Heart left ventricle (tissue), 16 donors: ENCODE measurements at regions not wholly inside any gene's neighbourhood (a gene's known extent, or its start where the extent isn't known, plus 50 kb on each side); places are given as distances from the start of the nearest gene placed in this dataset.

Experiments used
- ATAC-seq, 4 donors: fragments of 200-7000 bp; cut with Tn5 transposase; one replicate each; pipeline ENCODE4 v1.9.1; 2020 to 2022; ENCODE audit warnings: moderate library complexity in 4 of 4, mild to moderate bottlenecking in 3 of 4, moderate number of reproducible peaks in 1 of 4
- DNase-seq, 5 donors: peaks; one replicate each; pipeline ENCODE4 v3.0.0-alpha.2; 2020
- H3K27ac ChIP-seq, 12 donors: fragments of 200-600 bp; sonication (generic) in 4 of 12; one replicate each; pipeline versions ENCODE4 v1.5.0 to v1.8.0; 2016 to 2022; ENCODE audit warnings: mild to moderate bottlenecking in 2 of 12
- H3K27me3 ChIP-seq, 9 donors: fragments of 200-600 bp; sonication (generic) in 2 of 9; one replicate each; pipeline versions ENCODE4 v1.5.1 to v1.8.0; 2016 to 2022; ENCODE audit warnings: mild to moderate bottlenecking in 3 of 9
- H3K36me3 ChIP-seq, 9 donors: fragments of 200-600 bp; sonication (generic) in 2 of 9; one replicate each; pipeline versions ENCODE4 v1.5.0 to v1.8.0; 2018 to 2022; ENCODE audit warnings: mild to moderate bottlenecking in 2 of 9
- H3K4me1 ChIP-seq, 12 donors: fragments of 200-600 bp; sonication (generic) in 4 of 12; one replicate each; pipeline versions ENCODE4 v1.5.0 to v1.8.0; 2016 to 2022; ENCODE audit warnings: mild to moderate bottlenecking in 3 of 12
- H3K4me3 ChIP-seq, 12 donors: fragments of 200-600 bp; sonication (generic) in 4 of 12; one replicate each; pipeline versions ENCODE4 v1.5.0 to v1.8.0; 2017 to 2022; ENCODE audit warnings: mild to moderate bottlenecking in 9 of 12, moderate library complexity in 4 of 12
- H3K9me3 ChIP-seq, 12 donors: fragments of 200-600 bp; sonication (generic) in 4 of 12; one replicate each; pipeline versions ENCODE4 v1.5.0 to v1.8.0; 2016 to 2022; ENCODE audit warnings: mild to moderate bottlenecking in 1 of 12
- POLR2A ChIP-seq, 2 donors: fragments of 450-650 bp; IDR thresholded peaks; one replicate each; pipeline ENCODE4 v1.6.1; 2017; ENCODE audit warnings: antibody characterized with exemption in 2 of 2, mild to moderate bottlenecking in 2 of 2, moderate library complexity in 2 of 2
- WGBS, 4 donors: extraction: QIAGEN DNeasy Blood & Tissue Kit in 2 of 4; methylation state at CpG; one replicate each; pipeline versions ENCODE4 v1.1.5 to v1.1.7; 2013 to 2018; 5-methylcytosine and 5-hydroxymethylcytosine counted together
- intact Hi-C, 10 donors: fragments of 100-400 bp; cut with DNase I; formaldehyde crosslinking; loops; one replicate each; pipeline versions ENCODE4 v1.11.1 to v1.14.2; 2022
- TF ChIP-seq, protein P1 (sequence below), 12 donors: fragments of 200-600 bp; sonication (generic) in 4 of 12; IDR thresholded peaks; one replicate each; pipeline versions ENCODE4 v1.5.0 to v1.8.0; 2018 to 2022; ENCODE audit warnings: antibody characterized with exemption in 12 of 12, mild to moderate bottlenecking in 5 of 12
- donor health status: ischemic (EF 13 %, LVEDD 7.1; RV severe dilation, severe dysfunction).
- donor health status: healthy with polysubstance abuse.
- donor health status: DM: no; HTN: yes; CAD: no.
- donor health status: DM: no; HTN: no; CAD: no.
- donor health status: ischemic (EF 25% LVEDD 6.9; RV normal size, moderate dysfunction).
- donor health status: ischemic (EF 25% LVEDD 5.7; RV mildly dilated, moderate dysfunction).
- donor health status: healthy.
- donor health status: DM: yes; HTN: yes; CAD: no.
- donor health status: ischemic (EF 35%, LVEDD 5.7; RV mildly dilated, moderate dysfunction).
- donor health status: nonischemic (EF 11% LVEDD 7.7; RV severe dilation, severe dysfunction).
- donor health status: DM: yes; HTN: yes; CAD: no.
- donor health status: PGD.
- donor health status: ischemic (EF 29% LVEDD 5.4; RV normal size, mild dysfunction).
- donor health status: nonischemic (EF 23%, LVEDD 6.1; RV moderate dilation, normal function).

- WGBS, 4 donors: 67 to 75% (median 71%) methylated on average over 3 of the region's 3 CpGs
- ATAC-seq (no peak), DNase-seq (no peak)
- Histone ChIP-seq H3K4me1 (no peaks in the 10 kb centered on the region), H3K27ac (no peak overlapping the region), H3K4me3 (no peak overlapping the region), H3K27me3 (no peaks in the 10 kb centered on the region), H3K36me3 (no peaks in the 10 kb centered on the region), H3K9me3 (peaks cover 0 to 2% (median 0%) of the 10 kb centered on the region in 12 donors)
- TF ChIP-seq, protein P1, sequence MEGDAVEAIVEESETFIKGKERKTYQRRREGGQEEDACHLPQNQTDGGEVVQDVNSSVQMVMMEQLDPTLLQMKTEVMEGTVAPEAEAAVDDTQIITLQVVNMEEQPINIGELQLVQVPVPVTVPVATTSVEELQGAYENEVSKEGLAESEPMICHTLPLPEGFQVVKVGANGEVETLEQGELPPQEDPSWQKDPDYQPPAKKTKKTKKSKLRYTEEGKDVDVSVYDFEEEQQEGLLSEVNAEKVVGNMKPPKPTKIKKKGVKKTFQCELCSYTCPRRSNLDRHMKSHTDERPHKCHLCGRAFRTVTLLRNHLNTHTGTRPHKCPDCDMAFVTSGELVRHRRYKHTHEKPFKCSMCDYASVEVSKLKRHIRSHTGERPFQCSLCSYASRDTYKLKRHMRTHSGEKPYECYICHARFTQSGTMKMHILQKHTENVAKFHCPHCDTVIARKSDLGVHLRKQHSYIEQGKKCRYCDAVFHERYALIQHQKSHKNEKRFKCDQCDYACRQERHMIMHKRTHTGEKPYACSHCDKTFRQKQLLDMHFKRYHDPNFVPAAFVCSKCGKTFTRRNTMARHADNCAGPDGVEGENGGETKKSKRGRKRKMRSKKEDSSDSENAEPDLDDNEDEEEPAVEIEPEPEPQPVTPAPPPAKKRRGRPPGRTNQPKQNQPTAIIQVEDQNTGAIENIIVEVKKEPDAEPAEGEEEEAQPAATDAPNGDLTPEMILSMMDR (IDR thresholded peaks at IDR 0.05): no peak
- no peak for TF ChIP-seq POLR2A (IDR thresholded peaks at IDR 0.05)
- intact Hi-C loops: no loop called here
These were observed 365.7 kb upstream of the CA10 start for GRCh38 chr17:52524096-52524637.

- no peaks in the 10 kb centered on the region for H3K36me3 ChIP-seq
These were observed 358.7 kb upstream of the CA10 start for GRCh38 chr17:52517176-52517575.

DNA sequence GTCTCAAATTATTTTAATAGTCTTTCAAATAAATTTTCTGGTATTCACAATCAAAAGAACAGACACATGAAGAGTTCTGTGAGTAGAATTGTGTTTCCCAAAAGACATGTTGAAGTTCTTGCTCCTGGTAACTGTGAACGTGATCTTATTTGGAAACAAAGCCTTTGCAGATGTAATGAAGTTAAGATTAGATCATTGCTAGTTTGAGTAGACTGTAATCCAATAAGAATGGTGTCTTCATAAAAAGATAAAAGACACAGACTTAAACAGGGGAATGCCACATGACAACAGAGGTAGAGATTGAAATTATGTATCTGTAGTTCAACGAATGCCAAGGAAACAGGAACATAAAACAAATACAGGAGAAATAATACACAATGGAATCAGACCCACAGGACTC lies 357.4 kb upstream of the CA10 start:
- ATAC-seq (no peak), DNase-seq (no peak)
- no peaks in the 10 kb centered on the region for H3K27me3 ChIP-seq
- TF ChIP-seq, protein P1 (IDR thresholded peaks at IDR 0.05): no peak
- TF ChIP-seq POLR2A (IDR thresholded peaks at IDR 0.05): no peak
- peaks cover 0 to 13% (median 2%) of the 10 kb centered on the region in 12 donors for H3K9me3 ChIP-seq
- intact Hi-C loops: no loop called here
- no peaks in the 10 kb centered on the region for H3K4me1 ChIP-seq
- no peak overlapping the region for H3K4me3 ChIP-seq
- 46 to 70% (median 61%) methylated on average over 2 of the region's 2 CpGs for WGBS, 4 donors
- H3K27ac ChIP-seq: no peak overlapping the region
- H3K36me3 ChIP-seq: no peaks in the 10 kb centered on the region

More at GRCh38 chr17:52517176-52517575, 358.7 kb upstream of the CA10 start:
- peaks cover 0 to 4% (median 0%) of the 10 kb centered on the region in 12 donors for H3K9me3 ChIP-seq
- no peaks in the 10 kb centered on the region for H3K4me1 ChIP-seq
- DNase-seq (no peak), ATAC-seq (no peak)
- no peak overlapping the region for H3K4me3 ChIP-seq
- no peaks in the 10 kb centered on the region for H3K27me3 ChIP-seq
- TF ChIP-seq POLR2A (IDR thresholded peaks at IDR 0.05): no peak
- TF ChIP-seq, protein P1 (IDR thresholded peaks at IDR 0.05): no peak
- intact Hi-C loops: no loop called here
- no peak overlapping the region for H3K27ac ChIP-seq

DNA sequence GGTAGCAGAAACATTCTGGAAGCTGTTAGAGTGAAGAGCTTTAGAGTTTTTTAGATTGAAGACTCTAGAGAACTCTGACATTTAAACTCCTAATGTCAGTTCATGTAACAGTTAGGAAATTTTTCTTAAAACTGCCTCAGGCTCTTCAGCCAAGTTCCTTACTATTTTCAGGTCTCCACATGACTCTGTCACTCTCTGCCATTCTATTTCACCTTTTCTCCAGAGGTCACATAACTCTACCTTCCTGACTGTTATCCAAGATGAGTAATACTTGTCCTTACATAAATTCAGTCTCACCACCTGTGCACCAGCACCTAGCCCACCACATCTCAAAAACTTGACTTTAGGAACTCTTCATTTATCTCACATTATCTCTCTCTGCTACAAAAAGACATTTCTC lies 347.1 kb upstream of the CA10 start:
- ATAC-seq (no peak), DNase-seq (no peak)
- H3K27me3 ChIP-seq: no peaks in the 10 kb centered on the region
- H3K4me1 ChIP-seq: no peaks in the 10 kb centered on the region
- no peaks in the 10 kb centered on the region for H3K36me3 ChIP-seq
- no peak overlapping the region for H3K4me3 ChIP-seq
- TF ChIP-seq, protein P1 (IDR thresholded peaks at IDR 0.05): no peak
- TF ChIP-seq POLR2A (IDR thresholded peaks at IDR 0.05): no peak
- H3K9me3 ChIP-seq: peaks cover 0 to 7% (median 0%) of the 10 kb centered on the region in 12 donors
- no peak overlapping the region for H3K27ac ChIP-seq
- intact Hi-C loops: no loop called here
